Suprapubic skin (tissue), 4 donors: ENCODE measurements at regions not wholly inside any gene's neighbourhood (a gene's known extent, or its start where the extent isn't known, plus 50 kb on each side); places are given as distances from the start of the nearest gene placed in this dataset.

Source experiments
- EP300 ChIP-seq: sonication (generic); formaldehyde crosslinking; IDR thresholded peaks from one replicate; pipeline ENCODE4 v1.6.1; 2017; ENCODE audit warnings: antibody characterized with exemption
- POLR2AphosphoS5 ChIP-seq, 3 donors: sonication (generic); formaldehyde crosslinking; IDR thresholded peaks; one replicate each; pipeline ENCODE4 v1.6.1; 2017; ENCODE audit warnings: antibody characterized with exemption in 3 of 3
- TF ChIP-seq, protein P1 (sequence below), 2 donors: fragments of 200-600 bp in 1 of 2; fragments of 450-650 bp in 1 of 2; sonication (generic) in 1 of 2; IDR thresholded peaks; one replicate each; pipeline ENCODE4 v1.5.1; 2016 to 2019; ENCODE audit warnings: antibody characterized with exemption in 2 of 2, mild to moderate bottlenecking in 1 of 2, moderate library complexity in 1 of 2

DNA sequence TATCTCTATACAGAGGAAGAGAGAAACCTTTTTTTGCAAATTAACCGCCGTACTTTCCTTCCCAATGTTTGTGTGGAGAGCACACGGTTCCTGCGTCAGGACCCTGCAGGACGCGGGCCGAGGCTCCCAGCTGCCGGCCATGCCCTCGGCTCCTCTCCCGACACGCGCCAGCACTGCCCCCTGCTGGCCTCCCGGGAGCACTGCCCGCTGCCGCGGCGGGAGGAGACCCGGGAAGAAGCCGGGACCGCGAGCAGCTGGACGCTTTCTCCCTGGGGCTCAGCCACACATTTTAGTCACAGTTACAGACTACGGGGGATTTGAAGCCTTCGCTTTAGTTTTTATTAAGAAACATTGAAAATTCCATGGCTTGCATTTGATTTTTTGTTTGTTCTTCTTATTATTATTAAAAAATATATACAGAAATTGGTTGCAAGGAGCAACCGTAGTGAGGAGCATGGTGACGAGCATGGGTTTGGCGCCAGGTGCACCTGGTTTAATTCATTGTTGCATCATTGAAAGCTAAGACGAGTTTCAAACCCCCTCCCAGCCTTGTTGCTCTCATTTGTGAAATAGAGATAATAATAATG lies 401.2 kb downstream of the GALR1 start:
- TF ChIP-seq, protein P1, sequence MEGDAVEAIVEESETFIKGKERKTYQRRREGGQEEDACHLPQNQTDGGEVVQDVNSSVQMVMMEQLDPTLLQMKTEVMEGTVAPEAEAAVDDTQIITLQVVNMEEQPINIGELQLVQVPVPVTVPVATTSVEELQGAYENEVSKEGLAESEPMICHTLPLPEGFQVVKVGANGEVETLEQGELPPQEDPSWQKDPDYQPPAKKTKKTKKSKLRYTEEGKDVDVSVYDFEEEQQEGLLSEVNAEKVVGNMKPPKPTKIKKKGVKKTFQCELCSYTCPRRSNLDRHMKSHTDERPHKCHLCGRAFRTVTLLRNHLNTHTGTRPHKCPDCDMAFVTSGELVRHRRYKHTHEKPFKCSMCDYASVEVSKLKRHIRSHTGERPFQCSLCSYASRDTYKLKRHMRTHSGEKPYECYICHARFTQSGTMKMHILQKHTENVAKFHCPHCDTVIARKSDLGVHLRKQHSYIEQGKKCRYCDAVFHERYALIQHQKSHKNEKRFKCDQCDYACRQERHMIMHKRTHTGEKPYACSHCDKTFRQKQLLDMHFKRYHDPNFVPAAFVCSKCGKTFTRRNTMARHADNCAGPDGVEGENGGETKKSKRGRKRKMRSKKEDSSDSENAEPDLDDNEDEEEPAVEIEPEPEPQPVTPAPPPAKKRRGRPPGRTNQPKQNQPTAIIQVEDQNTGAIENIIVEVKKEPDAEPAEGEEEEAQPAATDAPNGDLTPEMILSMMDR (IDR thresholded peaks at IDR 0.05), result peak; percentile 59 to 83
- TF ChIP-seq POLR2AphosphoS5 (IDR thresholded peaks at IDR 0.05) (no peak), EP300 (no peak)
